H1 (cell line): ENCODE measurements at regions not wholly inside any gene's neighbourhood (a gene's known extent, or its start where the extent isn't known, plus 50 kb on each side); places are given as distances from the start of the nearest gene placed in this dataset.

ENCODE experiments used
- ATF2 ChIP-seq: IDR thresholded peaks from 2 replicates; pipeline ENCODE4 v1.6.1; 2012; ENCODE audit warnings: low read length, inconsistent platforms
- CTCF ChIP-seq, 3 experiments: IDR thresholded peaks; 1 replicate in 2 of 3; 2 replicates in 1 of 3; pipeline versions ENCODE4 v1.5.1 to v1.6.1; 2011; ENCODE audit warnings: low read length in 3 of 3, mild to moderate bottlenecking in 3 of 3, inconsistent platforms in 2 of 3, low read depth in 1 of 3, moderate library complexity in 1 of 3; ENCODE audit not compliant: insufficient read depth in 1 of 3; ENCODE audit errors: control extremely low read depth in 1 of 3
- GABPA ChIP-seq: IDR thresholded peaks from 2 replicates; pipeline ENCODE4 v1.6.1; 2011; ENCODE audit warnings: mild to moderate bottlenecking, low read length, moderate library complexity, borderline replicate concordance; ENCODE audit not compliant: insufficient read depth

GRCh38 chr1:238950784-238951183 lies 435.6 kb upstream of the CHRM3 start:
- no peak for TF ChIP-seq CTCF (IDR thresholded peaks at IDR 0.05; ENCODE audit: control extremely low read depth in 1 of 3, insufficient read depth in 1 of 3, low read depth in 1 of 3, low read length in 3 of 3)
- no peak for TF ChIP-seq GABPA
- no peak for TF ChIP-seq ATF2
